GM18519 (cell line): ENCODE measurements at regions not wholly inside any gene's neighbourhood (a gene's known extent, or its start where the extent isn't known, plus 50 kb on each side); places are given as distances from the start of the nearest gene placed in this dataset.
"Not testable (repeated sequence)": the region's sequence is repeated elsewhere in the genome, so short reads cannot be mapped to it uniquely, and the experiment has no call there.

Experiments used
- ATAC-seq: cut with Tn5 transposase; IDR thresholded peaks from one replicate; pipeline ENCODE4 v1.9.1; 2021; ENCODE audit warnings: mild to moderate bottlenecking, moderate library complexity; ENCODE audit not compliant: unreplicated experiment, low FRiP score

DNA sequence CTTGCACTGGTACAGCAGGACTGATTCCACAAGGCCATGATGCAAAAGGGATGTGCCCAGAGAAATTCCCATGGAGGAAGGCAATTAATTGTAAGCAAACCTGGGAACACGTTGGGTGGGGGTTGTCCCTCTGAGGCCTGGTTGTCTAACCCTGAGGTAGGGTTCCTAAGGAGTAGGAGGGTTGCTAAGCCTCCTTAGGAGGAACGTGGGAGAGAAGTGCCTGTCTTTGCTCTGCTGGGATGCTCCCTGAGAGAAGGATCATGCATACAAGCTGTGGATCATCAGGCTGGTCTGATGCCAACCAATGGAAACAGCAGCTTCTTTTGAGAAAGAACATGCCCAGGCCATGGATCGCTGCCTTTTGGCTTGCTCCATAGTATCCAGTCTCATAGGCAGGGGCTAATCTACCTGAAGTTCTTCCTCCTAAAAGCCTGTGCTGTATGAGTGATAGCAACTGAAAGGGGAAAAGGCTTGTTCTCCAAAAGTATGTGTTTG is 203.7 kb upstream of the NPVF start:
- no peak for ATAC-seq

DNA sequence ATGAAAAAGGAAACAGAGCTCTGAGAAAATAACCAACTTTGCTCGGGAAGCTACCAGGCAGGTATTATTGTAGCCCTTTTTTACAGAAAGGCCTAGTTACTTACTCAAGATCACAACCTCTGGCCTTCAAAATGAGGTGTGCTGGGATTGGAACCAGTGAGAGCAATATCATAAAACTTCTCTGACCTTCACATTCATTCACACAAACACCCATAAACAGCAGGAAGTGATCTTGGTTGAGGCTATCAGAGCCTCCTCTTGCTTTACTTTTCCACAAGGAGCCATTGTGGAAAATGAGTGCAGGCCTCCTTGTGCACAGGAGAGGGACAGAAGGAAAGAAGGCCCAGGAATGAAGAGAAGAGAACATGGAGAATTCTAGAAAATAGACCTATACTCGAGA is 204.5 kb upstream of the NPVF start:
- no peak for ATAC-seq

DNA sequence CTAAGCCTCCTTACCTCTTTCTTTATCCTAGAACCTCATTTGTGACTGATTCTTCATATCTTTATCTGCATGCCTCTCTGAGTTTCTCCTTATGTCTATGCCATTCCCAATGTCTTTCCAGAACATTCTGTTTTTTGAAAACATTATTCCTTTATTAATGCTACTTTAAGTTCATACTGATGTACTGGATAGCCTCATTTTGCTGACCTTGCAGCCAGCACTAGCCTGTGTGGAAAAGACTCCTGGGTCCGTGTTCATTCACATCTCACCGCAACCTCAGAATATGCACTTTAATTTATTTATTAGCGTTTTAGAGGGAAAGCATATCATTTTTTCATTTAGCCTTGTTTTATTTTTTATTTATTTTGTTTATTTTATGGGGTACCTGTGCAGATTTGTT is 208.1 kb upstream of the NPVF start:
- ATAC-seq, result no peak

DNA sequence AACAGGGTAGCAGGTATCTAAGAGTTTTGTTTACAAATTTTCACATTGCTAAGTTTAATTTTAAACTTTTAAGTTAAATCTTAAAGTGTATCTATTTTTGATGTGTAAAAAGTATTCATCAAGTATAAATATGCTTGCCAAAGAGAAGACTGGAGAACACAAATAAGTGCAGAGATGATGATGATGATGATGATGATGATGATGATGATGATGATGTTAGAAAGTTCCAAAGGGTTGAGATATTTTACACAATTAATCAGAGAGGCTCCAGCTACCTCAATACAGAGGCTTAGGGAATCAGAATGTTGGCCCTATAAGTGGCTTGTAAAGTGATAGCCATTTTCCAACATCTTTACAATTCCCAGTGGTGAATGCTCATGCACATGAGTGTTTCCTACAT is 209.0 kb upstream of the NPVF start:
- no peak for ATAC-seq

DNA sequence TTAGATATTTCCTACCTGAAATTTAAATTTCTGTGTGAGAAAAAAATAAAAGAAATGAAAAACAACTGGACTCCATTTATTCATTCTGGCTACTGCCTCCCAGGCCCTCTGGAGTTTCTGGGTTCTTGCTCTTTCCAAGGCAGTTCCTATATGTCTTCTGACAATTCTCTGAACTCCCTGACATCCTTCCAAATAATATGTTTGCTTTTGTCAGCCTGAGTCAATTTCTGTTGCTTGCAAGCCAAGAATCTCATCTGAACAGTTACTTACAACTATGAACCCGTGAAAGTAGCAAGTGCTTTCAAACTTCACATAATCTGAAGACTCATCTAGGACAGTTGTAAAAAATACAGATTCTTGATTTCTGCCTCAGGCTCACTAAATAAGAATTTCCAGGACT is 216.7 kb upstream of the NPVF start:
- ATAC-seq, result no peak

DNA sequence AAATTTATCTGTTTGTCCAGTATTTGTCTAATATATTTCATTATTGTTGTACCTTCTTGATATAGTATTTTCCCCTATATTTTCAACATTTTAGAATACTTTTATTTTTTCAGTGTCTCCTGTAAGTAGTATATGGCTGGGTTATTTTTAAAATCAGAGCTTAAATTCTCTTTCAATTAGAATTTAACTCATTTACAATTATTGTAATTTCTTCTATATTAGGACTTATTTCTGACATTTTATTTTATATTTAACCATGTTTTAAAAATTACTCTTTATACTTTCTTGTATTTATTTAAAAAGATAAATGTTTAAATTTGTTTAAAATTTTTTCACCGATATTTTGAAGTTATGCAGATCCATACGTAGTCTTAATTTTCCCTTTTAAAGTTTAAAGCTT is 220.0 kb upstream of the NPVF start:
- ATAC-seq, result no peak

DNA sequence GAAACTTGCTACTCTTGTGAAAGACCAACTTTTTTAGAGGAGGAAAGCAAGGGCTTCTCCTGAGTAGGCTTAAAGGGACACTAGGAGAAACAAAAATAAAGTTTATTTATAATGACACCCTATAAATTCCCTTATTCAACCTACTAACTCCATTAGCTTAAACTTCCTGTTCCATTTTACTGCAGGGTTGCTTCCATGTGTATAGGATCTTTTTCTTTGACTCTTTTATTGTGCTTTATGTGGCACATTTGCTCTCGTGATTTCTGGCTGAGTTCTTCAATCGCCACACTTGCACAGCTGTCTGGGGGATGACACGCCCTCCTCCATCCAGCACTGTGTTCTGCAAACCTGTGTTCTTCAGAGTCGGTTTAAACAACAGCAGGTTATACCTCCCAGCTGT is 225.7 kb upstream of the NPVF start:
- no peak for ATAC-seq

DNA sequence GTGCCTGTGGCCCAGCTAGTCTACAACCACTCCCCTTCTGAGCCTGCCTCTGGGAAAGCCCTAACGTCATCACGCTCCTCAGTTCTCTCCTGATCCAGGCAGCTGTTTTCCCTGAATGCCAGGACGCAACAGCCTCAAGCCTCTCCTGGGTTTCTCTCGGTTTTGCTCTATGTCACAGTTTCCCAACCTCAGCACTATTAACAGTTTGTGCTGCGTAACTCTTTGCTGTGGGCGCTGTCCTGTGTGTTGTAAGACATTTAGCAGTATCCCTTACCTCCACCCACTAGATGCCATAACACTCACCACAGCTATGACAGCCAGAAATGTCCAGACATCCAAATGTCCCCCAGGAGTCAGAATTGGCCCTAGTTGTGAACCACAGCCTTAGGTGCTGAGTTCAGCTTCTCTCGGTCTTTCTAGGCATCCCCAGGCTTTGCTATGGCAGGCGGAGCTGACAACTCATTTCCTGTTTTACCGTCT is 226.3 kb upstream of the NPVF start:
- ATAC-seq, result no peak

DNA sequence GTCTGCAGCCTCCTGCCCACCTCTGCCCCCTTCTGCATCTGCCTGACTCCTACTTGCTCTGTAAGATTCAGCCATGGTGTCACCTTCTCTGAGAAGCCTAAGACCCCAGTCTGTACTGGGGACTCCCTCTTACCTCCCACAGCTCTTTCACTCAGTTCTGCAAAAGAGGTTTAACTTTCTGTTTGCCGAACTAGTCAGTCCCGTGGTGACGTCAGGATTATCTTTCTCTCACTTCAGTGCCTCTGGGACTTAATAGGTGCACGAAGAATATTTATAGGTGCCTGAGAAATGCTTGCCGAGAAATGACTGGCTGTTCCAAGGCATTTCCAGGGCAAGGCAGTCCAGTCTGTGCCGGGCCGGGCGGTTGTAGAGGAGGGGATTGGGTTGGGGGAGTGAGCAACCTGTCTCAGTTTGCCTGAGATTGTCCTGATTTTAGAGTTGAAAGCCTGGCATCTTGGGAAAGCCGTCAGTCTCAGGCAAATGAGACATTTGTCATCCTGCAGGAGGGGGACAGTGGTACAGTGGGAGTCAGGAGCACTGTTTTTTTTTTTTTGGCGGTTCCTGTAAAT is 227.5 kb upstream of the NPVF start:
- ATAC-seq, result no peak

DNA sequence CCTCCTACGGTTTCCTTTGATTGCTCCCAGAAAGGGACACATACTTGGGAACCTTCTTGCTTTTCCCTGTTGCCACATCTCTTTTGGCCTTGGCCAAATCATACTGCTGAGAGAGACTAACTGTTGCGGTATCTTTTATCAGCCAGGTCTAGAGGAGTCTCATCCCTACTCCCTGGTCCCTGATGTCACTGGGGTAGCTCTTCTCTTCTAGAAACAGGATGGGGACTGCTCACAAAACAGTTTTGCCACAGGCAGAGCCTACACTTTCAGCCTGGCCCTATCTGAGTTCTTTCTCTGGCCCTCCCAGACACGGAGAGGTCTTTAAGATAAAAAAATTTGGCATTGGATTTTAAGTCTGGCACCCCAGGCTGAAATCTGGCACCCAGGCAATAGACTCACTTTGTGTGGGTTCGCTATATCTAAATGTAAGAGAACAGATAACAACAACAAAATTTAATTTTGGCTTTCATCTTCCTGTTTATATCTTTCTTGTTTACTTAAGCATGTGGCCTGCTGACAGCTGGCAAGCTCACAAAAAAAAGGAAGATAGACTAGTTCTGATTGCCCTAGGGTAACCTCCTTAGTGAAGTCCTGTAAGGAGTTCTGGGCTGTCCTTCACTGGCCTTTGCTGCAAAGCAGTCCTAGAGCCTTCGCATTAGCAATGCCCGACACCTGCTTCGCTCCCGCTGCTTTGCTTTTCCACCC is 228.3 kb upstream of the NPVF start:
- no peak for ATAC-seq

DNA sequence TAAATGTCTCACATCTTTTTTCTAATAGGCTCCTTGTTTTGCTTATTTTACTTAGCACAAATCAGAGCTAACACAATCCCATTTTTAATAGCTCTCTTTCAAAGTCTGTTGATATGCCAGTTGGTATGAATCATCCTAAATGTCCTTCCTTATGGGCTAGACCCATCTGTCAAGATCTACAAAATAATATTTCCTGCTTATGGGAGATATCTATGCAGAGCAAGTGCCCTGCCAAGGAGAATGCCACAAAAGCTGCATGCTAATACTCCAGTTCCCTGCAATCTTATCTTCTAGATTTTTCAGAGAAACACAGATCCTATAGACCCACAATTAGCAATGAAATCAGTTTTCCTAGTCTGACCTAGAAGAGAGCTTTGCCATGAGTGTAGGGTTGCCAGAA is 230.8 kb upstream of the NPVF start:
- no peak for ATAC-seq

DNA sequence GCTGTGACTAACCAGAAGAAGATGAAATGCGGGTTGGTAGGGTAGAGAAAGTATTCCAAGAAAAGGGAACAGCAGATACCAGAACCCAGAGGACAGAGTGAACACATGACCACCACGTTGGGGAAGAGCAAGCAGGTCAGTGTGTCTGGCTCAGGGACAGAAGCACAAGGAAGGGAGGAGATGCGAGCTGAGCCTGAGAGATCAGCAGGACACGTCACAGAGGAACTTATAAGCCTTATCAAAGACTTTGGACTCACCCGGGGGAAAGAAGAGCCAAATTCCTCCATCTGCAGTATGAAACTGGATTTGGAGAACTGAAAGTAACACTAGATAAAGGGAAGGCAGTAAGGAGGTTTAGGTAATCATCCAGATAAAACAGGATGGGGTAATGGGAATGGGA is 232.1 kb upstream of the NPVF start:
- no peak for ATAC-seq

DNA sequence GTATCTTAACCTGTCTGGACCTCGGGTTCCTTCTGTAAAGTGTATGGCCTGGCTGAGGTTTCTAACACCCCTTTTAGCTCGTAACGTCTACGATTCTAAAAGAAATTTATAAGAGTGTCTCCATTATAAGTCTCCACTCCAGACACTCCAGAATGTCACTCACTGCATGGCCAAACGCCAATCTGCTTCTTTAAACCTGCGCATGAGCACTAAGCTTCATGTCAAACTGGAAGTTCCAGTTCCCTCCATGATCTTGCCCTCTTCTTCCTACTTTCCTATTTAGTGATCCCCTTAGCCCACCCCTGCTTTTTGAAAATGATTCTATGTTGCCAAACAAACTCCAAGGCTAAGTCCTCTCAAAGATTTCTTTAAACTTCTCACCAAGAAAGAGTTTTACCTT is 241.4 kb upstream of the NPVF start:
- ATAC-seq, result no peak

DNA sequence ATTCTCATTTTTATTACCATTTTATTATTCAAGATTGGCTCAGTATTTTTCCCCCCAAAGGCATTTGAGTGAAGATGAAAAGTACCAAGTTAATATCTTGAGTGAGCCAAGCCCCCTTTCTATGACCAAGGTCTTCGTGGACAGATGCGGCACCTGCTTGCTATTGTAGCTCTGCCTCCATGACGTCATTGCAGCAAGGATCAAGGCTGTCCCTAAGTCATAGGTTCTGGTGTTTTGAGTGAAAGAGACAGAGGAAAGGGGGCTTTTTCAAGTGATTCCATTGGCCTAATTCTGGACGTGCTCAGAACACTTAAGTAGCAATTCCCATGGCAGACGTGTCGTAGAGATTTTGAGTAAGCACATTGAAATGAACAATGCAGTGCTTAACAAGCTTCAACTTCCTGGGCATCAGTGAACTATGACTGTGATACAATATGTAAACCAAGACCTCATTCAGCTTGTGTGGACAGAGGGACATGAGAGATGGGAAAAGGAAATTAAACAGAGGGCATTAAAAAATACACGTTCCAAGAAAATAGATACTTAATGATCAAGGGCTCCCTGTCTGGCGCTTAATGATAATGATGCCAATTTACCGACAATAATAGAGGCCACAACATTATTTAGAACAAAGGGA is 248.7 kb upstream of the NPVF start:
- no peak for ATAC-seq

DNA sequence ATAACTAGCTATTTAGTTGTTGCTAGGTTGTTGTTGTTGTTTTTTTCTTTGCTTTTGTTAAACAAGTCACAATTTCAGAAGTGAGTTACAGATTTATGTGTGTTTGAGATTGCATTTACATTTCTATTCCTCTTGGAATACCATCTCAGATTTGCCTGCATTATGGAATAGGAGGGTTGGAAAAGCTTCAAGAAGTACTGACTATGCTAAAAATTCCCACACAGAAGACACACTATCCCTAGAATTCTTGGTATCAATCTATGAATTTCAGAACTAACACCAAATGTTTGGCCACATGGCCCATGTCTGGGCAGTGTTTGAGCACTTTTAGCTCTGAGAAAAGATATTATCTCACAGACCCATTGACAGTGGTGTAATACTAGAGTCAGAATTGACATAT is 249.9 kb upstream of the NPVF start:
- ATAC-seq, result not testable (repeated sequence)

DNA sequence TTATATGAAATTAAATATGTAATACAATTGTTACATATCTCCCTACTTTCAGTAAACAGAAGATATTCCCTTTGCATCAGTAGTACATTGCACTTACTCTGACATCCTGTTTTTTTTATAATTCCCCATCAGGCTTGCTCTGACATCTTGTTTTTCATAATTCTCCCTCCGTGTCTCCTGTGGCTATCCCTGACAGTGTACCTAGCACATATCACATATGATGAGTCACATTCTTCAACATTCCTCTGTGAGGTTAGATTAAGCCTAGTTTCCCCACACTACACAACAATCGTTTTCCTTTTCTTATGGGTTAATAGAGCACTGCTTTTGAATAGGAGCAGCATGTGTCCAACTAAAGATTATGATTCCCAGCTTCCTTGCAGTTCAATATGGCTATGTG is 250.6 kb upstream of the NPVF start:
- ATAC-seq, result no peak

DNA sequence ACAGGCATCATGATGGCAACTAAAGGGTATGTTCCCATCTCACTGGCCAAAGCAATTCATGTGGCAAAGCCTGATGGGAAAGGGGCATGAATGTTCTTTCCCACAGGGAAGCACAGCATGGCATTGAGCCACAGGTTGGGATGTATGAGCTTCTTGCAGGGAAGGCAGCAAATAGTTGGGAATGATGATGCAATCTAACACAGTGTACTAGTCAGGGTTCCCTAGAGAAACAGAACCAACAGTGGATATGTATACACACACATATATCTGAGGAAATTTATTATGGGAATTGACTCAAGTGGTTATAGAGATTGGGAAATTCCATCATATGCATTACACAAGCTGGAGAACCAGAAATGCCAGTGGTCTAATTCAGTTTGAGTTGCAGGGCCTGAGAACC is 253.6 kb upstream of the NPVF start:
- no peak for ATAC-seq

DNA sequence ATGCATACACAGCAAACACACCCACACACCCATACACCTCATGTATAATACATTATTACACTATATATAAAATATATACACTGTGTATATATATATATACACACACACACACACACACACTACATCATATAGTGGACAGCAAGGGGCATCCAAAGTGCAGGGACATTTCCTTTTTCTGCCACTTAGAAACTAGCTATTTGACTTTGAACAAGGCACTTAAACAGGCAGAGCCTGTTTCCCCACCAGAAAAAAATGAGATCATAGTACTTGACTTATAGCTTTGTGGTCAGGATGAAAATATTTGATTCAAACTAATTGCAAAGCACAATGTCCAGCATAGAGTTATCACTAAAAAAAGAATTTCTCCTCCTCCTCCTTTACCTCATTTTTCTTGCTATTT is 254.3 kb upstream of the NPVF start:
- ATAC-seq, result no peak

DNA sequence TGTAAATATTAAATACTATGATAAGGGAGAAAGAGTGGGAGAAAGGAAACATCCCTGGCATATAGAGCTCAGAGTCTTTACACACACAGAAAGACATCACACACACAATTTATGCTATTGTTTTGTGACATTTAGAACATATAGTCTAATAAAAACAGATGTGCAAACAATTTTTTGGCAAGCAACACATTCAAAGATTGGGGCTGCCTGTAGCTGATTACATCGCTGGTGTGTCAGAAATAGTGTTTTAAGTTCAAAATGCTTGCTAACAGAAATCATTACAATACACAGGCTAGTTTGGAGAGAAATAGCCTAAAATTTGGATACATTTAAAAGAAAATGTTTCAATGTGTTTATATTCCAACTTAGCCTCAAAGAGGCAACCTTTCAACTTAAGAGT is 256.7 kb upstream of the NPVF start:
- no peak for ATAC-seq

DNA sequence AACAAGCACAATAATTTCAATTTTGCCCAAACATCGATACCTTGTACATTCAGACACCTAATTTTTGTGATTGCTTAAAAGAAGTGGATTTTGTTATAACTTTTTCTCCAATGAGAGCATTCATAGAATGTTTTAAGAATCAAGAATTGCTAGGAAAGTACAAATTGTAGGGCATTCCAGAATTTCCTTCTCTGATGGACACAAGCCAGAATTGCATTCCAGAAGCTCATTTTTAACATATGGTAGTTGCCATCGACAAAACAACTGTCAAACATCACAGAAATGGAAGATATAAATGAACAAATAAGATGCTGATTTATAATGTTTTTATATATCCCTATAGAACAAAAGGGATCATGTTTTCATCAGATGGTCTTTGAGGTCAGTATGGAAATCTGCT is 258.4 kb upstream of the NPVF start:
- ATAC-seq, result no peak

DNA sequence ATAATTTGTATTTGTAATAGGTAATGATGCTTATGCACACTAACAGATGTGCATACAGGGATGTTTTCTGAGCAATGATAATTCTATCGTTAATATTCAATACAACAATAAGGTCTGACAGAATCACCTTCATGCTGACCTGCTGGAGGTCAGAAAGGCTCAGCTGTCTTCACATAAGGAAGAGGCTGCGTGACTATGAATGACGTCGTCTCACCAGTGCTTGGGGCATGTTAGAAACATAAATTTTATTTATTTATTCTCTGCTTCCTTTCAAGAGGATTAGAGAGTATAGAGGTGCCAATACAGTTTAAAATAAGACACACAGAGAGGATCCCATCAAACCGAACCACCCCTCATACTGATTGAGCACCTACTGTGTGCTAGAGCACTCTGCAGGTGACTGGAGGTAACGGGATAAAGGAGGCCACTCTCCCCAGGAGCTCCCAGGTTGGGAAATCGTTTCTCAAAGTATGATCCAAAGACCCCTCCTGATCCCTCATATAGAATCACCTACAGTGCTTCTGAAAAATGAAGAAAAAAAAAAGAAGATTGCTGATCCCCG is 265.6 kb upstream of the NPVF start:
- no peak for ATAC-seq

DNA sequence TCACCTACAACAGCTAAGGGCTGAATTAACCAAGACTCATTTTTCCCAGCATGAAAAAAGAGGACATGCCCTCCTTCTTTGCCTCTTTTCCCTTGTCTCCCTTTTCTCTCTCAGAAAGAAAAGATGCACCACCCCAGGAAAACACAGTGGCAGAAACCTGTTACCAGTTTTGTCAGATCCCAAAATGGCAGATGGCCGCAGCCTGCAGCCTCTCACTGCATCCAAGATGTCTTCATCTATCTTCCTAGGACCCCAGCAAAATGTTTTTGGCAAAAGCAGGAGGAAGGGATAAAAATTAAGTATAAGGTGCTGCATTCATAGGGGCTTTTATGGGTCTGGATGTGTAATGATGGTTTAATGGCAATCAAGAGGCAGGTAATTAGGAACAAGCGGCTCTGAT is 266.6 kb upstream of the NPVF start:
- no peak for ATAC-seq
